ENCODE measurements at regions not wholly inside any gene's neighbourhood (a gene's known extent, or its start where the extent isn't known, plus 50 kb on each side); places are given as distances from the start of the nearest gene placed in this dataset.

GRCh38 chr4:32249040-32249439 lies 1528.9 kb downstream of the PCDH7 start:
- no peak for DNase-seq (ENCODE audit: low spot score)

GRCh38 chr4:32251126-32251525 lies 1531.0 kb downstream of the PCDH7 start:
- no peak for DNase-seq (ENCODE audit: low spot score)

DNA sequence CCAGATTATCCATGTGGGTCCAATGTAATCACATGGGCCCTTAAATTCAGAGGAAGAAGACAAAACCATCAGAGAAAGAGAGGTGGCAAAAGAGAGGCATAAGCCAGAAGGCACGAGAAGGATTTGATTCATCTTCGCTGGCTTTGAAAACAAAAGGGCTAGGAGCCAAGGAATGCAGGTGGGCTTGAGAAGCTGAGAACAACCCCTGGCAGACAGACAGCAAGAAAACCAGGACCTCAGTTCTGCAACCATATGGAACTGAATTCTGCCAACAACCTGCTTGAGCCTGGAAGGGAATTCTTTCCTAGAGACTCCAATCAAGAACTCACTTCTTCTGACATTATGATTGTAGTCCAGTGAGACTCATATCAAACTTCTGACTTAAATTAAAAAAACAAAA lies 1531.8 kb downstream of the PCDH7 start:
- no peak for DNase-seq (ENCODE audit: low spot score)

GRCh38 chr4:32254216-32254615 lies 1534.0 kb downstream of the PCDH7 start:
- no peak for DNase-seq (ENCODE audit: low spot score)

DNA sequence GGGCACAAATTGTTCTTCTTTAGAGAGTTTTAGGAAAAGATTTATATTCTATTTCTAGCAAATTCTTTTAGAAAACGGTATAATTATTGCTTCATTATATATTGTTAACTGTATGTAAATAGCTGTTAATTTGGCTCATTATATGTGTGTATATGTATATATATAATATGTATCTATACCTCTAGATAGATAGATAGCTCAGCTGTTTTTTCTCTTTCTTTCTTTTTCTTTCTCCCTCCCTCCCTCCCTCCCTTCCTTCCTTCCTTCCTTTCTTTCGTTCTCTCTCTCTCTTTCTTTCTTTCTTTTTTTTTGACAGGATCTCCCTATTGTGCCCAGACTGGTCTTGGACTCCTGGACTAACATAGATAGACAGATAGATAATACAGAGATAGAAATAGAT lies 1538.8 kb downstream of the PCDH7 start:
- DNase-seq (ENCODE audit: low spot score) = no peak

DNA sequence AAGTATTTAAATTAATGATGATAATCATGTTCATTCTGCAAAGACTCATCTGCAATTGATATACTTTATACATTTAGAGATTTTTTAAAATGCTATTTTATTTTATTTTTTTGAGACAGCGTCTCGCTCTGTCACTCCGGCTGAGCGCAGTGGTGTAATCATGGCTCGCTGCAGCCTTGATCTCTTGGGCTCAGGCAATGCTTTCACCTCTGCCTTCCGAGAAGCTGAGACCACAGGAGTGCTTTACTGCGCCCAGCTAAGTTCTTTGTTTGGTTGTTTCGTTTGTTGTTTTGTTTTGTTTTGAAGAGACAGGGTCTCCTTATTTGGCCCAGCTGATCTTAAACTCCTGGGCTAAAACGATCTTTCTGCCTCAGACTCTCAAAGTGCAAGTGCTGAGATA lies 1541.0 kb downstream of the PCDH7 start:
- no peak for DNase-seq (ENCODE audit: low spot score)

GRCh38 chr4:32268863-32269262 lies 1548.7 kb downstream of the PCDH7 start:
- no peak for DNase-seq (ENCODE audit: low spot score)

DNA sequence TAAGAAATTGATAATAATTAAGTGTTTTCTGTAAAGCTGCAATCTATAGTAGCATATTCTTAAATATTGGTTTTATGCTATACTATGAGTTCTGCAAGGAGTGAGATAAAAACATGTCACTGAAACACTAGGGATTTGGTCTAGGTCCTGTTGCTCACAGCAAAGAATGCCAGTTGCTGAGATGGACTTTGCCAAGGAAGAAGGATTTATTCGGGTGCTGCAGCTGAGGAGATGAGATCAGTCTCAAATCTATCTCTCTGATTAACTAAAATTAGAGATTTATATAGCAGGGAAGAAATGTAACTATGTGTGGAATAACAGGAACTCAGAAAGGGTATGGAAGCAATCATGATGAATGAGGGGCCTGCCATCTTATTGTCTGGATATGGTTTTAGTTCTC lies 1569.9 kb downstream of the PCDH7 start:
- no peak for DNase-seq (ENCODE audit: low spot score)

- no peak for DNase-seq (ENCODE audit: low spot score)
Measured at GRCh38 chr4:32318926-32319325, 1598.8 kb downstream of the PCDH7 start.

GRCh38 chr4:32321421-32321820 lies 1601.3 kb downstream of the PCDH7 start:
- no peak for DNase-seq (ENCODE audit: low spot score)

DNA sequence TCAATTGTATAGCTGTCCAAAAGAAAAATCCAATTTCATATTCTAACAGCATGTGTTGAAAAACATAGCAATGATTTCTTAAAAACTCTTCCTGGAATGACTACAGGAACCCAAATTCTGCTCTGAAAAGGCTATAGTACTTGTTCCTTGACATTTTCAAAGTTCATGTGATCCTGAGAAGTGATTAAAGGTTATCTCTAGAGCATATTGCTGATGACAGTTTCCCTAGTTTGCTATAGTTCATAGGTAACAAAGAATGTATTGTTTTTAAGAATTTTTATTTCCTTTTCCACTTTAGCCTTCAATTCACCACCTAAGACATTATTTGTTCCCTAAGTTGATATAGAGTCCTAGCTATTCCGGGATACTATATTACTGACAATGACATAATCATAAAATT lies 1614.6 kb downstream of the PCDH7 start:
- DNase-seq (ENCODE audit: low spot score) = no peak

DNA sequence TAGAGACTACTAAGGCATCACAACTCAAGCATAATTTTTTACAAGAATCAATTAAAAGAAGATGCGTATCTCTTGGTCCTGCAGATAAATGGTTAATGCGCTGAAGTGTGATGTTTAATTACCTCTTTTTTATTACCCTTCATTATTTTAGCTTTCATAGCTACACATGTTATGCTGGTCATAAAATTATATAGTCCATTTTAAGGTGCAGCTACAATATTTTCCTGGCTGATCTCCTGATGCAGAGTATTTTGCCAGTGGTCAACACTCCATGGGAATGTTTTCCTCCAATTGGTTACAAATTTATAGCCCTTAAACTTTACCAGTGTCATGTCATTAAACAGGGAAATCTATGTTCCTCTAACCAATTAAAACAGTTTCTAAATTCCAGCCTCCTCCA lies 1617.2 kb downstream of the PCDH7 start:
- DNase-seq (ENCODE audit: low spot score) = no peak

DNA sequence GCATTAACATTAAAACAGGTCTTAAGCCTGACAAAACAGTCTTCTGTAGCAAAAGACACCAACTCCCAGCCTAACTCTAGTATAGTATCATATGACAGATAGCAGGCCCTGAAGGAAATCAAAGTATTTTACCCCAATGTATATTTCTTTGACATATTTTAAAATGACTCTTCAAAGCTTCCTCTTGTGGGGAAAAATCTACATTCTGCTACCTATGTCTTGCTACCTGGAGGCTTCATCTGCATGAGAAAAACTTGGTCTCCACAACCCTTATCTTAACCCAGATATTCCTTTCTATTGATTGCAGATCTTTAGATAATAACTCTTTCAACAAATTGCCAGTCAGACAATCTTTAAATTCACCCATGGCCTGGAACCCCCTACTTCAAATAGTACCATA lies 1620.4 kb downstream of the PCDH7 start:
- no peak for DNase-seq (ENCODE audit: low spot score)

DNA sequence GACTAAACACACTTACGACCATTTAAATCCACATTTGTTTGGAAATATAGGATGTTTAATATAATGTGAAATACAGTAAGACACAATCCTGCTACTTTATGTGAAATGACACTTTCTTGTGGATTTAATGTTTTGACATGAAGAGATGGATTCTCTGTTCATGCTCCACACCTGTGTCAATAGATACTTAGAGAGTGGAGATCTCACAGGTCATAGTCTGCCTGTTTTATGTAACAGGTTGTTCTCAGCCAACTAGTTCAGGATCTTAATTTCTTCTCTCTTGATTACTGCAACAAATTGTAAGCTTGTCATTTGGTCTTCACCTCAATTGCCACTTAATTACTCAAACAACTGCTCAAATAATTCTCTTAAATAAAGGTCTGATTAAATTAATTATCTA lies 1621.2 kb downstream of the PCDH7 start:
- DNase-seq (ENCODE audit: low spot score) = no peak

DNA sequence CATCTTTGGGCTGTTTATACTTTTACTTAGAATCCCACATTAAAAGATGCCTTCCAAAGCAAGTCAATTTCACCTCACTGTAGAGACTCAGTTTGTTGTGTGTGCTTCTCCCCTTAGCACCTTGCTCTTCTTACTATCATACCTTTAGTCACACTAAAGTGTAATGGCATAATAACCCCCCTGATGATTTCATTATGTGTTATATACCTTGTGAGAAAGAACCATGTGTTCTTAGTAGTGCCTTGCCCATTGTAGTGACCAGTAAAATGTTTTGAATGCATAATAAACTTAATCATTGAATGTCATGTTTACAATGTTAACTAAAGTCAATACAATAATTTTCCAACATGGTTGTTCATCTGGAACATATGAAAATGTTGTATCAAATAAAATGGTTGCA lies 1621.9 kb downstream of the PCDH7 start:
- DNase-seq (ENCODE audit: low spot score) = no peak

- DNase-seq (ENCODE audit: low spot score) = no peak
Measured at GRCh38 chr4:32349026-32349425, 1628.9 kb downstream of the PCDH7 start.

DNA sequence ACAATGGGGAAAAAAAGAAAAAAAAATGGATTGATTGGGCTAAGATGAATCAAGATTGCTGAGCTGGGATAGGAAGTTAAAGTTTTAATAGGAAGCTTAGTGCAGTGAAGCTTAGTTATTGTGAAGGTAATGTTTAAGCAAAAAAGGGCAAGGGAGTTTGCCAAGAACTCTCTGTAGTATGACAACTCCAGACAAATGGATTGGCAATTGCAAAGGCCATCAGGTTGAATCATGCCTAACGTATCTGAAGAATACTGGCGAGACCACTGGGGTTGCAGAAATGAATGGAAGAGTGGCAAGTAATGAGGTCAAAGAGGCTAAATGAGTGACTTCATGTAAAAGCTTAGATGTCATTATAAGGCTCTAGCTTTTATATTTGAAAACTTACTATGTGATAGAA lies 1654.0 kb downstream of the PCDH7 start:
- no peak for DNase-seq (ENCODE audit: low spot score)

- no peak for DNase-seq (ENCODE audit: low spot score)
Measured at GRCh38 chr4:32393806-32394205, 1673.6 kb downstream of the PCDH7 start.

- no peak for DNase-seq (ENCODE audit: low spot score)
Measured at GRCh38 chr4:32394255-32394654, 1674.1 kb downstream of the PCDH7 start.

DNA sequence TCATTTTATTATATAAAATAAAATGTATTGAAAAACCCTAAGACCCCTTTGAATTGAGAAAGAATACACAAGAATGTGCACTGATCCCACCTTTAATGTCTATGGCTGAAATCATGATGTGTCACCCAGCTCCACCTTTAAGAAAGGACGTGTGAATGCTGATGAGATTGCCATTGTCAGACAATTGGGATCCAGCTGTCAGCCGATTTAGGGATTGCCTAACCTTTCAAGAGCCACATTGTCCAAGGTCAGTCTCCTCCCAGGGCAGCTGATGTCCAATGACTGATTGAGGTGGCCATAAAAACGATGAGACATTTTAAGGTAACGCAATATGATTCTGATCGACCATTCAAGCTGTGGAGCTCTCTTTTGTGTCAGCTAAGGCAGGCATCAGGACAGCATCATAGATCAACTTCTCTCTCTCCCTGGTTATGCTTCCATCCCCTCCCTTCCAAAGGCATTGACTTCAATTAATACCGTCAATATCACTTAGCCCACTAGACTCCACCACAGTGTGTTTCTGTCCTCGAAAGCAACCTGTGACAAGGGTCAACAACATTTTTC lies 1676.4 kb downstream of the PCDH7 start:
- DNase-seq (ENCODE audit: low spot score) = no peak

GRCh38 chr4:32400870-32401269 lies 1680.7 kb downstream of the PCDH7 start:
- no peak for DNase-seq (ENCODE audit: low spot score)

DNA sequence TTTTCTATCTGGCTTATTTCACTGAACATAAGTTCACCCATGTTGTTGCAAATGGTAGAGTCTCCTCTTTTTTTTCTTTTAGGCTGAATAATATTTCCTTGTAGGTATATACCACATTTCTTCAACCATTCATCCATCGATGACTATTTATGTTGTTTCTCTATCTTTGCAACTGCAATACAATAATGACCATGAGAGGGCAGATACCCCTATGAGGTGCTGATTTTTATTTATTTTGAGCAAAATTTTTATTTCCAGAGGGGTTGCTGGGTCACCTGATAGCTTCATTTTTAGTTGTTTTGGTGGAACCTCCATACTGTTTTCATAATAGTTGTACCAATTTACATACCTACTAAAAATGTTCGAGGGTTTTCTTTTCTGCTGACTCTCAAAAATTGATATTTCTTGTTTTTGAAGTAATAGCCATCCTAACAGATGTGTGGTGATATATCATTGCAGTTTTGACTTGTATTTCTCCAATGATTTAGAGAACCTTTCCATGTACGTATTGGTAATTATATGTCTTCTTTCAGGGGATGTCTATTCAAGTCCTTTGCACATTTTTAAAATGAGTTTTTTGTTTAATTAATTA lies 1697.0 kb downstream of the PCDH7 start:
- DNase-seq (ENCODE audit: low spot score) = no peak

GRCh38 chr4:32423267-32423666 lies 1703.1 kb downstream of the PCDH7 start:
- no peak for DNase-seq (ENCODE audit: low spot score)

- no peak for DNase-seq (ENCODE audit: low spot score)
Measured at GRCh38 chr4:32425243-32425642, 1705.1 kb downstream of the PCDH7 start.

DNA sequence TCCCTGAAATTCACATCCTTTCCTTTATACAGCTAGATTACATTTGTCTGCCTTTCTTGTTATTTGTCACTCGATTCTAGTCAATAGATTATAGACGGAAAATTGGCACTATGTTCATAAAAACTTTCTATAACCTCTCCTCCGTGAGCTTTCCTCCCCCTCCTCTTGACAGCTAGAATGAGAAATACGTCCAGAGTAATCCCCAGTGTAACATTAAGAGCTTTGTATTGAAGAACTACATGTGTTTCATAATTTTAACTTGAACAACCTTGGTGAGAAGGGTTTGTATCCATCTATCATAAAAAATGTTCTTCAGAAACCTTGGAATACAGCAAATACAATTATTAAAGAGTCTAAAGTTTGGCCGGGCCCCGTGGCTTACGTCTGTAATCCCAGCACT lies 1707.4 kb downstream of the PCDH7 start:
- no peak for DNase-seq (ENCODE audit: low spot score)
